ENCODE measurements at regions not wholly inside any gene's neighbourhood (a gene's known extent, or its start where the extent isn't known, plus 50 kb on each side); places are given as distances from the start of the nearest gene placed in this dataset.

DNA sequence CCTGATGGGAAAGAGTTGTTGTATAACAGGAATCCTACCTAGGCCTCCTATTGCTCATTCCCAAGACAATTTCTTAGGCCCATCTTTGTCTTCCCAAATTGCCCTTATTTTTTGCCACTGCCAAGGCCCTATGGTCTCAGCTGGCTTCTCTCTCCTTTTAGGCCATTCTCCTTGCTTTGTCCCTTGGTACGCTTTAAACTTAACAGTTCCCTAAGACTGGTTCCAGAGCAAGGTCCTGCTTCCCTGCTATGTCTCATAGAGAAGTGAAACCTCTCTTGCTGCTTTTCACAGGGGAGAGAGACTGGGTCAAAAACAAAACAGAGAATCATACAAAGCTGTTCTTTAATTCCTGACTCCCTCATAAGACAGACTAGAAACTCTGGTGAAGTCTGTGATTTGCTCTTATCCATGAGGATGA lies 77.1 kb downstream of the XCL2 start:
- TF ChIP-seq EP300 (IDR thresholded peaks at IDR 0.05; ENCODE audit: borderline replicate concordance) (no peak), TAF1 (IDR thresholded peaks at IDR 0.05; ENCODE audit: low read depth) (no peak), EGR1 (IDR thresholded peaks at IDR 0.05) (no peak), CEBPB (IDR thresholded peaks at IDR 0.05) (no peak), TEAD4 (IDR thresholded peaks at IDR 0.05) (no peak), NFIC (IDR thresholded peaks at IDR 0.05) (no peak), CREB1 (IDR thresholded peaks at IDR 0.05; ENCODE audit: low read depth) (no peak), ZBTB7A (IDR thresholded peaks at IDR 0.05; ENCODE audit: low read depth) (no peak), RAD21 (IDR thresholded peaks at IDR 0.05; ENCODE audit: low read depth) (no peak), FOXM1 (IDR thresholded peaks at IDR 0.05; ENCODE audit: borderline replicate concordance, low read depth) (no peak), YY1 (IDR thresholded peaks at IDR 0.05; ENCODE audit: low read depth) (no peak), TCF12 (IDR thresholded peaks at IDR 0.05; ENCODE audit: low read depth) (no peak)
- TF ChIP-seq, protein P1, sequence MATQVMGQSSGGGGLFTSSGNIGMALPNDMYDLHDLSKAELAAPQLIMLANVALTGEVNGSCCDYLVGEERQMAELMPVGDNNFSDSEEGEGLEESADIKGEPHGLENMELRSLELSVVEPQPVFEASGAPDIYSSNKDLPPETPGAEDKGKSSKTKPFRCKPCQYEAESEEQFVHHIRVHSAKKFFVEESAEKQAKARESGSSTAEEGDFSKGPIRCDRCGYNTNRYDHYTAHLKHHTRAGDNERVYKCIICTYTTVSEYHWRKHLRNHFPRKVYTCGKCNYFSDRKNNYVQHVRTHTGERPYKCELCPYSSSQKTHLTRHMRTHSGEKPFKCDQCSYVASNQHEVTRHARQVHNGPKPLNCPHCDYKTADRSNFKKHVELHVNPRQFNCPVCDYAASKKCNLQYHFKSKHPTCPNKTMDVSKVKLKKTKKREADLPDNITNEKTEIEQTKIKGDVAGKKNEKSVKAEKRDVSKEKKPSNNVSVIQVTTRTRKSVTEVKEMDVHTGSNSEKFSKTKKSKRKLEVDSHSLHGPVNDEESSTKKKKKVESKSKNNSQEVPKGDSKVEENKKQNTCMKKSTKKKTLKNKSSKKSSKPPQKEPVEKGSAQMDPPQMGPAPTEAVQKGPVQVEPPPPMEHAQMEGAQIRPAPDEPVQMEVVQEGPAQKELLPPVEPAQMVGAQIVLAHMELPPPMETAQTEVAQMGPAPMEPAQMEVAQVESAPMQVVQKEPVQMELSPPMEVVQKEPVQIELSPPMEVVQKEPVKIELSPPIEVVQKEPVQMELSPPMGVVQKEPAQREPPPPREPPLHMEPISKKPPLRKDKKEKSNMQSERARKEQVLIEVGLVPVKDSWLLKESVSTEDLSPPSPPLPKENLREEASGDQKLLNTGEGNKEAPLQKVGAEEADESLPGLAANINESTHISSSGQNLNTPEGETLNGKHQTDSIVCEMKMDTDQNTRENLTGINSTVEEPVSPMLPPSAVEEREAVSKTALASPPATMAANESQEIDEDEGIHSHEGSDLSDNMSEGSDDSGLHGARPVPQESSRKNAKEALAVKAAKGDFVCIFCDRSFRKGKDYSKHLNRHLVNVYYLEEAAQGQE (IDR thresholded peaks at IDR 0.05; ENCODE audit: low read depth) = no peak
- TF ChIP-seq, protein P2, sequence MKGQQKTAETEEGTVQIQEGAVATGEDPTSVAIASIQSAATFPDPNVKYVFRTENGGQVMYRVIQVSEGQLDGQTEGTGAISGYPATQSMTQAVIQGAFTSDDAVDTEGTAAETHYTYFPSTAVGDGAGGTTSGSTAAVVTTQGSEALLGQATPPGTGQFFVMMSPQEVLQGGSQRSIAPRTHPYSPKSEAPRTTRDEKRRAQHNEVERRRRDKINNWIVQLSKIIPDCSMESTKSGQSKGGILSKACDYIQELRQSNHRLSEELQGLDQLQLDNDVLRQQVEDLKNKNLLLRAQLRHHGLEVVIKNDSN (IDR thresholded peaks at IDR 0.05) = no peak
- TF ChIP-seq, protein P3, sequence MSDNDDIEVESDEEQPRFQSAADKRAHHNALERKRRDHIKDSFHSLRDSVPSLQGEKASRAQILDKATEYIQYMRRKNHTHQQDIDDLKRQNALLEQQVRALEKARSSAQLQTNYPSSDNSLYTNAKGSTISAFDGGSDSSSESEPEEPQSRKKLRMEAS (IDR thresholded peaks at IDR 0.05) = no peak

DNA sequence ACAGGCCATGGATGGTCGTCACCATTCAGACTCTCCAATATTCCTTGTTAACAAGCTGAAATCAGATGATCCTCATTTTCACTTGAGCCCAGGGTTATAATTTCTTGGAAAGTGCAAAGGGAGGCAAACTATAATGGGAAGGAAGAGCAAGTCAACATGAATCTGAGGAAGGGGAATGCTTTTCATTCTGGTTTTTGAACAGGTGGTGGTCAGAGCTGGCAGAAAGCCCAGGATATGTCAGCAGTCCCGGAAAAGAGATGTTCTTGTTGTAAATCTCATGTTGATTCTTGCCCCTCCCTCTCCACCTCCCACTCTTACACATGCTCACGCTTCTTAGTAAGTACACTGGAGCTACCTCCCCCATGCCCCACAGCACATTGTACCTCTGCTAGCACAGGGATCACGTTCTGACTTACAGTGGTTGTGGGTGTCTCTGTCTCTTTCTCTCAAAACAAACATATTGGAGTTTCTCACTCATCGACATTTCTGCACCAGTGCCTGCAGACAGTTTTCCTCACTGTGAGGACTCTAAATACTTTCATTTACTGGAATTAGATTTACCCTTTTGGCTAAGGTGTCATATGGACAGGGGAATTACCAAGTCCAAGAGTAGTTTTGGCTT lies 77.6 kb downstream of the XCL2 start:
- TF ChIP-seq TAF1 (IDR thresholded peaks at IDR 0.05; ENCODE audit: low read depth) (no peak), CREB1 (IDR thresholded peaks at IDR 0.05; ENCODE audit: low read depth) (no peak), NFIC (IDR thresholded peaks at IDR 0.05) (no peak), EP300 (IDR thresholded peaks at IDR 0.05; ENCODE audit: borderline replicate concordance) (no peak), EGR1 (IDR thresholded peaks at IDR 0.05) (no peak)

DNA sequence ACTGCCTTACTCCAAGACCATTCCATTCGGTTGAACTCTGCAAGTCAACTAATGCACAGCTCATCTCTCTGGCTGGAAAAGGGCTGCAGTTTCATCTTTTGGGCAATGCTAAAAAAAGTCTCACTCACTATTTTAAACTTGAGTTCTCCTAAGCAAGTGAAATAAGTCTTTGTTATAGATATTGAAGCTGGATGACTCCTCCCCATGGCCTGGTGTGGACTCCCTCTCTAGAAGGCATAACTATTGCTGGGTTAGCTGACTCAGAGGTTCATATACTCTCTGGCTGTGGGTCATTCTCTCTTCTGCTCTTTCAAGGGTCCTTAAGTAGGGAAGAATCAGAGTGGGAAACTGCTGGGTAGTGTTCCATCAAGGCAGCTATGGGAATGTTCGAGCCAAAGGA lies 88.0 kb downstream of the XCL2 start:
- TF ChIP-seq NFIC (IDR thresholded peaks at IDR 0.05) (no peak), YY1 (IDR thresholded peaks at IDR 0.05; ENCODE audit: low read depth) (no peak), EP300 (IDR thresholded peaks at IDR 0.05; ENCODE audit: borderline replicate concordance) (no peak), CEBPB (IDR thresholded peaks at IDR 0.05) (no peak), ZBTB7A (IDR thresholded peaks at IDR 0.05; ENCODE audit: low read depth) (no peak), CREB1 (IDR thresholded peaks at IDR 0.05; ENCODE audit: low read depth) (no peak), TAF1 (IDR thresholded peaks at IDR 0.05; ENCODE audit: low read depth) (no peak), FOXM1 (IDR thresholded peaks at IDR 0.05; ENCODE audit: borderline replicate concordance, low read depth) (no peak), EGR1 (IDR thresholded peaks at IDR 0.05) (no peak), TEAD4 (IDR thresholded peaks at IDR 0.05) (no peak), RAD21 (IDR thresholded peaks at IDR 0.05; ENCODE audit: low read depth) (no peak), TCF12 (IDR thresholded peaks at IDR 0.05; ENCODE audit: low read depth) (no peak)
- TF ChIP-seq, protein P3 (IDR thresholded peaks at IDR 0.05) = no peak
- TF ChIP-seq, protein P2 (IDR thresholded peaks at IDR 0.05) = no peak
- TF ChIP-seq, protein P1 (IDR thresholded peaks at IDR 0.05; ENCODE audit: low read depth) = no peak

DNA sequence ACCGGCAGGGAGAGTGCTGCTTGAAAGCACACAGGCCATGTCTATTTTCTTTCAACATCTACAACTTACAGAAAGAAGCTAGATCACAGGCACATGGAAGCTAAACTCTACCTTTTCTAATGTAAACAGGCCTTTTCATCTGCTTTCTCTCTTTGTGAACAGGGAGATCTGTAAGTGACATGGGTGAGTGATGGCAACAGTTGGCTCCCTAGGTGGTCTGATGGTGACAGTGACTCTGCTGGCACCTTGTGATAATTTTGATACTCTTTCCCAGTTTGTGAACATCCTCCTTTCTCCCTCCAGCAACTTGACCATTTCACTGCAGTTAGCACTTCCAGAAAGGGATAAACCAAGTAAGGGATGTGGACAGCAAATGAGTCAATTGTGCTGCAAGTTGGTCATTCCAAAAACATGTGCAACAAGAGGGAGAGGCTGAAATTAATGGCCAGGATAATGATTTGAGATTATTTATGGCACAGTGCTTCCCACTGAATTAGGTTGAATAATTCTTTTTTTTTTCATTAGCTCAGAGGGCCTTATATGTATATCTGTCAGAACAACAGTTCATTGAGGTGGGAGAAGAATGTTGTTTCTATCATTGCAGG lies 89.5 kb downstream of the XCL2 start:
- TF ChIP-seq RAD21 (IDR thresholded peaks at IDR 0.05; ENCODE audit: low read depth) (no peak), NFIC (IDR thresholded peaks at IDR 0.05) (no peak), EGR1 (IDR thresholded peaks at IDR 0.05) (no peak), EP300 (IDR thresholded peaks at IDR 0.05; ENCODE audit: borderline replicate concordance) (no peak), TEAD4 (IDR thresholded peaks at IDR 0.05) (no peak), CREB1 (IDR thresholded peaks at IDR 0.05; ENCODE audit: low read depth) (no peak), FOXM1 (IDR thresholded peaks at IDR 0.05; ENCODE audit: borderline replicate concordance, low read depth) (no peak), TAF1 (IDR thresholded peaks at IDR 0.05; ENCODE audit: low read depth) (no peak), YY1 (IDR thresholded peaks at IDR 0.05; ENCODE audit: low read depth) (no peak), TCF12 (IDR thresholded peaks at IDR 0.05; ENCODE audit: low read depth) (no peak), ZBTB7A (IDR thresholded peaks at IDR 0.05; ENCODE audit: low read depth) (no peak), CEBPB (IDR thresholded peaks at IDR 0.05) (no peak)
- TF ChIP-seq, protein P2 (IDR thresholded peaks at IDR 0.05) = no peak
- TF ChIP-seq, protein P3 (IDR thresholded peaks at IDR 0.05) = no peak
- TF ChIP-seq, protein P1 (IDR thresholded peaks at IDR 0.05; ENCODE audit: low read depth) = no peak
